ENCODE measurements at regions not wholly inside any gene's neighbourhood (a gene's known extent, or its start where the extent isn't known, plus 50 kb on each side); places are given as distances from the start of the nearest gene placed in this dataset.

- no peak for TF ChIP-seq CTCF (IDR thresholded peaks at IDR 0.05; ENCODE audit: control extremely low read depth in 1 of 3, insufficient read depth in 1 of 3, low read depth in 1 of 3, low read length in 3 of 3)
- TF ChIP-seq EP300 (IDR thresholded peaks at IDR 0.05; ENCODE audit: borderline replicate concordance in 1 of 2, low read depth in 2 of 2, low read length in 2 of 2): no peak
Observed at GRCh38 chr13:69101841-69102240, 1005.8 kb upstream of the ATXN8OS start.

Measured in H1 (cell line).